GM21529 (cell line): ENCODE measurements at regions not wholly inside any gene's neighbourhood (a gene's known extent, or its start where the extent isn't known, plus 50 kb on each side); places are given as distances from the start of the nearest gene placed in this dataset.
"Not testable (repeated sequence)": the region's sequence is repeated elsewhere in the genome, so short reads cannot be mapped to it uniquely, and the experiment has no call there.

Source experiments
- ATAC-seq: cut with Tn5 transposase; IDR thresholded peaks from one replicate; pipeline ENCODE4 v1.9.1; 2021; ENCODE audit not compliant: unreplicated experiment

DNA sequence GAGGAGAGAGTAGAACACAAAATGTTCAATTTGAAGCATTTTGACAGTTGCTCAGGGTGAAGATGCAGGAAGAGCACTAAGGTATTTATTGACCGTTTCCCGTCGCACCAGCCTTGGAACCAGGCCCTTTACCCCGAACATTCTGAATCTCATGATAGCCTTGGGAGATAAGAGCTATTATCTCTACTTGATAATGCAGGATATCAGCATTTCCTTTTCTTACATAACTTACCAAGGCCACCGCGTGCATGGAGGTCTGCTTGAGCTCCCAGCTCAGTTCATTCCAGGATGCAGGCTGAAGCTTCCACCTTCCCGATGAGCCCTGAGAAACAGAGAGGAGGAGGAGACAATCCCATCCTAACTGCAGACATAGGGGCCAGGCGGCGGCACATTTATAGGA is 324.2 kb upstream of the COBL start:
- no peak for ATAC-seq

- no peak for ATAC-seq
These were observed 323.2 kb upstream of the COBL start for GRCh38 chr7:51639661-51640334.

GRCh38 chr7:51636503-51636902 is 319.9 kb upstream of the COBL start:
- ATAC-seq = no peak

- no peak for ATAC-seq
These were observed 319.2 kb upstream of the COBL start for GRCh38 chr7:51635775-51636174.

GRCh38 chr7:51634538-51634937 is 317.9 kb upstream of the COBL start:
- ATAC-seq = no peak

GRCh38 chr7:51634025-51634424 is 317.4 kb upstream of the COBL start:
- no peak for ATAC-seq

DNA sequence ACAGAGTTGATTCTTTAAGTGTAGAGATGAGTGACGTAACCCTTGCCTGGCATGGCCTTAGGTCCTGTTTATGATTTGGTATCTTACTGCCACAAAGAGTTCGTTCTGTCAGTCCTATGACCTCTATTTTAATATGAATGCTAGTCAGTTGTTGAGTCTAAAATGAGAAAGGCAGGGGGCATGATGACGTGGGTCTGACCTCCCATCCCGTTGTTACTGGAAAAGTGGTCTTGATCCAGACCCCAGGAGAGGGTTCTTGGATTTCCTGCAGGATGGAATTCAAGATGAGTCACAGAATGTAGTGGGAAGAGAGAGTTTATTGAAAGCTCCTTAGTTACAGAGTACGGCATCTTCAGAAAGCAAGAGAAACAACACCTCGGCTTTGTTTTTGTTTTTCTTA is 317.0 kb upstream of the COBL start:
- ATAC-seq = no peak

GRCh38 chr7:51633006-51633405 is 316.4 kb upstream of the COBL start:
- ATAC-seq = no peak

DNA sequence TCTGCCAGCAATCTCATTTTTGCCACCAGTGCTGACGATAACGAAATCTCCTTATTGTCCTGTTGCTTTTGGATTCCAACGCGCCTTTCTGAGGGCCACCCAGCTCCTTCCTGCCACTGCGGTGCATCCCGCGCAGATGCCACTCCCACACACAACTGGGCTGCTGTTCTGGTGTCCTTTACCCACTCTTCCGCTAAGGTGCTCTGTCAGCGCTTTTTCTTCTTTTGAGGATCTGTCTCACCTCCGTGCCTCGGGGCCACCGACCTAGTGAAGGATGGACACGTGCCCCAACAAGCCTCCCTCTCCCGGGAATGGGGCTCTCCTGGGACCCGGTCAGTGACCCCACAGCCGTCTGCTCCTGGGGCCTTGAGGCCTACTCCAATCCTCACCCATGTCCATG is 314.3 kb upstream of the COBL start:
- no peak for ATAC-seq

GRCh38 chr7:51629206-51629605 is 312.6 kb upstream of the COBL start:
- no peak for ATAC-seq

DNA sequence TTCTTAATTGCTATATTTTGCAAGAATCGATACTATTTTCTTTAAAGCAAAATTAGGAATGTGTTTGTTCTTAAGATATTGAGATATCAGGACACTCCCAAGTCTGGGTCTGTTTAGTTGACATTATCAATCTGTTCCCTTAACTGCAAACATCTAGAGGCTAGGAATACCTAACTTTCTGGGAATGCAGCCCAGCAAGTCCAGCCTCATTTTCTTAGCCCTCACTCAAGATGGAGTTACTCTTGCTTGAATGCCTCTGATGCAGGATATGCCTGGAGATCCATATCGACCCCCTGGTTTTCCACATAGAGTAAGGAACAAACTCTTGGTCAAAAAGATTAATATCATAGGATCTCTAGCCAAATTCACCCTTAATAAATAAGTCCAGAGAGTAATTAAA is 305.3 kb upstream of the COBL start:
- no peak for ATAC-seq

DNA sequence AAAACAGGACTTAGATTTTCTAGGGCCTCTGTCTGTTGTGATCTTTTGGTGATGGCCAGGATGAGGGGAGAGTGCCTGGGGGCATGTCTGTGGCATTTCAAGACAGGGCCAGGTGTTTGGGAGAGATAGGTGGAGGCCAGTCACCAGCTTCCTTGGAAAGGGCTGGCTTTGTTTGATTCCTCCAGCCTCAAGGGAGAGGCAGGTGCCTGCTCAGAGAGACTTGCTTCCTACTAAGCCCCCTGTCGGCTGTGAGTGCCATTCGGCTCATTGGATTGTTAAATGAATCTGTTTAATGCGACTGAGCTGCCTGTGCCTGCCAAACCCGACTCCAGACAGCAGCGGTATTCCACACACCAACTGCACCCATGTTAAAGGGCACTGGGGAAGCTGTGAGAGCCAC is 304.1 kb upstream of the COBL start:
- no peak for ATAC-seq

DNA sequence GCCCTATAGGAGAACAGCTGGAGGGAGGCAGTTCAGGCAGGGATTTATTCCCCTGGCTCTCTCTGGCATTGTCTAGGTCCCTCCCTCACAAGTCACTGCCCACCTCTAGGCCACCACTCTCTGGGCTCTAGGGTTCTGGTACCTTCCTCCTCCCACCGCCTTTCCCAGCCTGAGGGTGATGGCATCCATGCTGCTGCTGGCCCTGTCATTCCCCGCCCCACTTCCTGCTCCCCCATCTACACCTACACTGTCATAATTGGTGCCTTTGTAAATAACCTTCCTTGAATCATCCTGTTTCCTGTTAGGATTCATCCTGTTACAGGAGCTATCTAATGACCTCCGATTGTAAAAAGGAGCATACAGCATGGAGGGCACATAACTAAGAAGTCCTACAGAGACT is 303.3 kb upstream of the COBL start:
- ATAC-seq = no peak

- no peak for ATAC-seq
These were observed 301.1 kb upstream of the COBL start for GRCh38 chr7:51617686-51618085.

GRCh38 chr7:51613911-51614357 is 297.3 kb upstream of the COBL start:
- no peak for ATAC-seq

DNA sequence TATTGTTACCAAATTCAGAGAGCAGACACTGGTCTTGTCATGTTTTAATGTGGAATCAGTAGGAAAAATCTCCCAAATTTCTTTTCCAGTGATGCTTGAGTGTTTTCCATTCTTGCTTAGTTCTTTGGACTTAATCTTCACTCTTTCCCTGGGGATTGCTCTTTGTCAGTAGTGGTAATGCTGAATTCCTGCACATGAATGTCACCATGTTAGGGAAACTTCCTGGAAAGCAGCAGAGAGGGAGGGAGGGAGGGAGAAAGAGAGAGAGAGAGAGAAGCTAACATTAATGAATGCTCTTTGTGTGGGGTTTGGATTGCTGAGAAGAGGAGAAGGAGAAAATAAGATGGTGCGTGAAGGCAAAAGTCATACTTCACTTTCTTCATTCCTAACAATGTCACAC is 295.3 kb upstream of the COBL start:
- no peak for ATAC-seq

DNA sequence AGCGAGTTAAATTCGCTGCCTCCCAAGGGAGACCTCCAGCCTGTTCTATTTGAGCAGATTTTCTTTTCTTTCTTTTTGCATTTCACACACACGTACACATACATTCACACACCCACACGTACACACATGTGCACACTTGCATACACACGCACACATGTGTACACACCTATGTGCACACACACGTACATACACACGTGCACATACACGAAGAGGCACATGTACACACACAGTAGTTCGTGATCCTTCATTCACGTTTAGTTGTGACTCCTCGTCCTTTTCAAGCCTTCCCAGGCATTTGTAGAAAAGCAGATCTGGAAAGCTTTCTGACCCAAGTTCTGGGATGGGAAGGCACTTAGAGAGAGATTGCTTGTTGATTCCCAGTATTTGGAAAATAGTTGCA is 290.8 kb upstream of the COBL start:
- ATAC-seq = no peak

DNA sequence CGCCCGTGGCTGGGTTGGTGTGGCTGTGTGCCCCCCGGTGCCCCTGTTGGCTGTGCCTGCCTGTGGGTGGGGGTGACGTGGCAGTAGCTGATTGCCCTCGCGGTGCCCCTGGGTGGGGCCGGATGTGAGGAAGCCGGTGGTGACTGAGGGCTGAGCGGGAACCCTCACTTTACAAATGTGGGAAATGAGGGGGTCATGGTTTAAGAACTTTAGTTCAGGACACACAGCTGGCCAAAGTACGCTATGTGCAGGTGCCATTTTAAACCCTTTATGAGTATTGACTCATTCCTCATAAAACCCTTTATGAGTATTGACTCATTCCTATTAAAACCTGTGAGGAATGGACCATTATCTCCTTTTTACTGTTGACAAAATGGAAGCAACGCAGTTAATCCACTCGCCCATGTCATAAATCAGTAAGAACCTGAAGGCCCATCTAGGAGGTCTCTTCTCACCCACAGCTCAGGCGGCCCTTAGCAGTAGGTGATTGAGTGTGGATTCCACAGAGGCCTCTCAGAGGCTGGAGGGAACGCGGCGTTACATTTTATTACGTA is 290.1 kb upstream of the COBL start:
- no peak for ATAC-seq

GRCh38 chr7:51602376-51602775 is 285.8 kb upstream of the COBL start:
- no peak for ATAC-seq

- no peak for ATAC-seq
These were observed 284.9 kb upstream of the COBL start for GRCh38 chr7:51601461-51601860.

- not testable (repeated sequence) for ATAC-seq
These were observed 283.3 kb upstream of the COBL start for GRCh38 chr7:51599935-51600334.

- no peak for ATAC-seq
These were observed 277.0 kb upstream of the COBL start for GRCh38 chr7:51593628-51594027.
